ENCODE measurements at regions not wholly inside any gene's neighbourhood (a gene's known extent, or its start where the extent isn't known, plus 50 kb on each side); places are given as distances from the start of the nearest gene placed in this dataset.

DNA sequence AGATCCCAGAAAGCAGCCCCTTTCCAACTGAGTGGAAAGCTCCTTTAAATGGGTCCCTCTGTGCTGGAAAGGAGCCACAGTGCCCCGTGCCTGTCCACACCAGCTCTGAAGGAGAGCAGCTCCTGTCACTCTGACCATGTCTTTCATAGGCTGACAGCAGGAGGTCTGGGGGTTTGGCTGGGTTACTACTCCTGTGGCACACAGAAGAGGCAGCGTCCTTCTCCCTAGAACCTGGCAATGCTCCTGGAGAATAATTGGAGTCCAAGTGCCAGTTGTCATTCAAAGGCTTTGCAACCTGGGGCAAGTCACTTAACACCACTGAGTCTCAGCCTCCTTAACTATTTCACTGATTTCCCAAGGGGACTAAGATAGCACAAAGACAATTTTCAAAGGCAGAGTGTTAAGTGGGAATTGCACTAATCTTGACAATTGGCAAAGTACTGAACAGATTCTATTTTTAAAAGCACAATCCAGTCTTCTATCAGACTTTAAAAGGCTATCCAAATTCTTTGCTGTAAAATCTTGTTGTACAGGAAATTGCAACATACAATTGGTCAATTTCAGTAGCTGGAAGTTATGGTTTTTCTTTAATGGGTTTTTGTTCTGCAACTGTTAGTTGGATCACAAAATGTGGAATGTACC lies 457.2 kb downstream of the KIF16B start:
- DNase-seq = no peak

DNA sequence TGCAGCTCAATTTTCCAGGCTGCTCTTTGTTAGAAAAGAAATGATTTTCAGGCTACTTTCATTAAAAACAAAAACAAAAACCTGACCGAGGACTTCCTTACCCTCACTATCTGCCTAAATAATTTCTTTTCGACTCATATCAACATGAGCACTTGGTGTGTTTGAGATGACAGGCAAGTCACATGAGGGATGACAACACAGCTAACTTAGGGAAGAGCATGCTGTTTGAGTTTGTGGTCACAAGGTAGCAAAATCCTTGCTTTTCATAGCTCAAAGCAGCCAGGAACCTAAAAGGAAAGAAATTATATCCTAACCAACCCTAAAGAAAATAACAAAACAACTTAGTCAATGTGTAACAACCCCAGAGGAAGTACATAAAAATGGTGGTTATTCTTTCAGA lies 459.5 kb downstream of the KIF16B start:
- DNase-seq = no peak

DNA sequence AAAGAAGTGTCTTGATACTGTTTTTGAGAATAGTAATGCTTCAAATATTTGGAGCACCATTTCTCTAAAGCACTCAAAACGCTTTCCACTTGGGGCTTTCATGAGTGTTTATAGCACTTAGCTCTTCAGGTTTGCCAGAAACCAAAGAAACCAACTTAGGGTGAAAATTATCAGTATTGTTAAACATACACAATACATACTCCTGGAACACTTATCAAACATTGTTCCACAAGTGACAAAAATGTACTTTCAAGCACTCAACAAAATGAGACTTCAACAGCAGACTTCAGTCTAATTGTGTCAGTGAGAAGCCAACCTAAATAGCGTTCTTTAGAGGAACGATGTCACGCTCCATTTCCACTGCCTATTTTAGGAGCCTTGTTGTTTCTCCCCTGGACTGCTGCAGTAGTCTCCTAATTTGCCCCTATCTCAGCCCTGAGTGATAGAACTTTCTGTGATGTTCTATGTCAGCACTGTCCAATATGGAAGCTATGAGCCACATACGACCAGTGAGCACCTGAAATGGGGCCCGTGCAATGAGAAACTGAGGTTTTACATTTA lies 461.3 kb downstream of the KIF16B start:
- DNase-seq = no peak

DNA sequence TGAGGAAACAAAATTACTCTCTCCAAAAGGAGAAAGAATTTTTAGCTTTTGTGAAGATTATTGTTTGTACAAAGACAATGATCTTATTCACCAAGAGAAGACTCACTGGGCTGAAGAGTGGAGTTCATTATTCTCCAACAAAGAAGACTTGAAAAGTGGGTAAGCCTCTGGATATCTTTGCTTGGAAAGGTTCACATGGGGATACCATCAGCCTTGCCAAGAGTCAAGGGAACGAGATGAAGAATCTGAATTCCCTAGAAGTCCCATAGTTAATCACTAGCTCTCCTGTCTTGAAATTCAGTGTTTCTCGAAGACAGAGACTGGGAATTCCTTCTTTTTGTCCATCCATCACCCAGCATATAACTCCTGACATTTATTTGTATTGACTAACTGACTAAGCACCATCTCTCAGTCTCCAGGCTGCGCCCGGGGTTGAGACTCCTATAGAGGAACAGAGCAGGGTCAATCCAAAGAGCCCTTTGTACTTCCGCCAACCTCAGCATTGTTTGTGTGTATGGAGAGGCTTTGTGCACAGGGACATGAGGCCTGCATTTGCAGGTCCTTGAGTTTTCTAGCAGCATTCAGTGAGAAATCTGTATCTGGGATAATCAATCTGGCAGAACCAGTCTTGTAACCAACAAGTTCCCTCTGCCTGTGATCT lies 461.9 kb downstream of the KIF16B start:
- no peak for DNase-seq

DNA sequence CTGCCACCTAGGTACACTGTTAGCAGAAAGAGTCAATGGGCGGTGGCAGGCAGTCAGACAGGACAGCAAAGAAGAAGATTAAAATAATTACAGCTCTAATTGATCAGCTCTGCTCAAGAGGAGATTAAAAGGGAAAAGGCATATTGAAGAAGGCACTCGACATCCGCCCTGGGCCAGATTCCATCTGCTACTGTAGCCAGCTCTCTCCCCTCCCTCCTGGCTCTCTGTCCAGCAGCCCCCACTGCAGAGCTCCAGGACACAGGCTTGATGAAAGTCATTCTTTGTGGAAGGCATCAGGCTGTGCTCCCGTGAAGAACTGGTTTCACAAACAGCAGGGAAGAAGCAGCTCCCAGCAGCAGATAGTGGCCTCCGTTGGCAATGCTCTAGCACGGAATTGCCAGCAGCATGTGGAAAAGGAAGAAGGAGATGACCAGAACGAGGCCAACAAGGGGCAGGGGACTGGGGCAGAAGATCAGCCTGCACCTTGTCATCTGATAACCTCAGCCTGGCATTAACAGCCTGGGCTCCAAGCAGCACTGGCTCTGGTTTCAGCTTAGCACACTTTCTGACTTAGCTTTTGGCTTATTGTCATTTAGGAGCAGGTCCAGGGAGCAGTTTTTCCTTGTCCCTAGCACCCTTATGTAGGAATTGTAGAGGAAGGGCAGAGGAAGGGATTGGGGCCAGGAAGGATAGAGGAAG lies 465.9 kb downstream of the KIF16B start:
- no peak for DNase-seq

DNA sequence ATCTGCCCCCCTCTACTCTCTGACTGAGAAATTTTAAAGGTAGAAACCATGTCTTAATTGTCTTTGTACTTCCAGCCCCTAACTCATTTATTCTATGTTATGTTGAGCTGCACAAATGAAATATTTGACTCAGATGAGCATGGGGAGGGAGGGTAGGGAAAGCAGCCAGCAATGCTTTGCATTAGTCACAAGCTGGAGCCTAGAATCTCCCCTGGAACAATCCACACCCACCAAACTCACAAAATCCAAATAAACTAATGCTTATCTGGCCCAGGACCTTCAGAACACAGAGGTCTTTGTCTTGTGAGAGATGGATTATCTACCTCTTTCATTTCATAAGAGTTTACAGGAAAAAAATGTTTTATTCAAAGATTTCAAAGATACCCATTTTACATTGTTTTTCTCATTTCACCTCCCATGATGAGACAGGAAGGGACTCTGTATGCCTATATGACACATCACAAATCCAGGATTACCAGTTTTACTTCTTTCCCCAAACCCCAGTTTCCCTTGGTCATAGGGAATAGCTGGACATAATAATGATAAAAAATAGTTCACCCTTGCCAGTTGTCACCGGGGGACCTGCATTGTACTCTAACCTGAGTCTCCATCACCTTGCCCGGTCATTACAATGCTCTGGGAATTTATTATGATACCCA lies 466.9 kb downstream of the KIF16B start:
- no peak for DNase-seq

DNA sequence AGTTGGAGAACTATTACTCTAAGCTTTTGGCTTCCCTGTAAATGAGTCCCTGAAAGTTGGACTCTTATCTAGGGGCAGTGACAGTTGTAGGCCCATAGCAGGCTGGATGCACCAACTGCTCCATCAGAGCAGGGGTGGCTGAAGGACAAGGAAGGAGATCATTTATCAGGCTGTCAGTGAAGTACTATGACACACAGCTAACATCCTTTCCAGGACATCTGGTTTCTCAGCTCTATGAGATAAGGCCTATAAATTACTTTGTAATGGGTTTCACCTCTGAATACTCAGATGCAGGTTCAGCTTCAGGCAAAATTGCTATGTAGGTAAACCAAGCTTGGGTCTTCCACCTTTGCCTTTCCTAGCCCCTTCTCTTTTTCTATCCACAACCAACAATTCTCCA lies 468.5 kb downstream of the KIF16B start:
- DNase-seq = no peak
